CD4-positive, CD25-positive, alpha-beta regulatory T cell (primary cell): ENCODE measurements at regions not wholly inside any gene's neighbourhood (a gene's known extent, or its start where the extent isn't known, plus 50 kb on each side); places are given as distances from the start of the nearest gene placed in this dataset.
A peak's percentile ranks its signal among the peaks of the same experiment; 100 is the strongest.

Experiments
- ATAC-seq, 2 donors: fragments of 150-1000 bp; cut with Tn5 transposase; one replicate each; pipeline ENCODE4 v1.10.0; 2021; ENCODE audit warnings: low read depth in 2 of 2, moderate number of reproducible peaks in 2 of 2, moderate library complexity in 1 of 2
- DNase-seq, 3 donors: peaks; one replicate each; pipeline versions ENCODE4 v3.0.0 to v3.0.0-alpha.2; 2012 to 2022; ENCODE audit warnings: mixed read lengths in 1 of 3
- H3K27ac ChIP-seq: one replicate; pipeline ENCODE4 v1.7.0; 2013; ENCODE audit warnings: mild to moderate bottlenecking, low read length; ENCODE audit not compliant: insufficient read depth, poor library complexity, severe bottlenecking
- H3K27me3 ChIP-seq: one replicate; pipeline ENCODE4 v1.7.0; 2013; ENCODE audit warnings: low read length; ENCODE audit not compliant: control insufficient read depth, insufficient read depth
- H3K36me3 ChIP-seq: one replicate; pipeline ENCODE4 v1.7.0; 2013; ENCODE audit warnings: mild to moderate bottlenecking, low read length, moderate library complexity; ENCODE audit not compliant: control insufficient read depth, insufficient read depth
- H3K4me1 ChIP-seq: 2 replicates; pipeline ENCODE4 v1.7.0; 2013; ENCODE audit warnings: mild to moderate bottlenecking, low read length; ENCODE audit not compliant: insufficient read depth, control insufficient read depth, poor library complexity, severe bottlenecking
- H3K4me3 ChIP-seq: one replicate; pipeline ENCODE4 v1.7.0; 2013; ENCODE audit warnings: low read depth, mild to moderate bottlenecking, low read length, moderate library complexity
- H3K9me3 ChIP-seq, 2 experiments: 1 replicate in 1 of 2; 2 replicates in 1 of 2; pipeline ENCODE4 v1.7.0; 2013; ENCODE audit warnings: low read length in 2 of 2, mild to moderate bottlenecking in 1 of 2, moderate library complexity in 1 of 2; ENCODE audit not compliant: control insufficient read depth in 2 of 2
- H3K27ac Mint-ChIP-seq, 3 donors: one replicate each; pipeline ENCODE4 v1.8.0; 2020 to 2022; ENCODE audit warnings: mild to moderate bottlenecking in 3 of 3, mixed read lengths in 3 of 3, moderate library complexity in 2 of 3
- H3K27me3 Mint-ChIP-seq: one replicate; pipeline ENCODE4 v1.8.0; 2022; ENCODE audit warnings: mild to moderate bottlenecking, mixed read lengths
- H3K36me3 Mint-ChIP-seq: one replicate; pipeline ENCODE4 v1.8.0; 2020; ENCODE audit warnings: mixed read lengths
- H3K4me1 Mint-ChIP-seq, 4 donors: one replicate each; pipeline ENCODE4 v1.8.0; 2020 to 2022; ENCODE audit warnings: mixed read lengths in 4 of 4, mild to moderate bottlenecking in 1 of 4
- H3K4me3 Mint-ChIP-seq, 4 donors: one replicate each; pipeline ENCODE4 v1.8.0; 2020 to 2022; ENCODE audit warnings: mild to moderate bottlenecking in 4 of 4, mixed read lengths in 4 of 4, moderate library complexity in 3 of 4
- H3K9me3 Mint-ChIP-seq, 7 donors: one replicate each; pipeline ENCODE4 v1.8.0; 2020 to 2022; ENCODE audit warnings: mixed read lengths in 7 of 7, mild to moderate bottlenecking in 3 of 7, moderate library complexity in 2 of 7

GRCh38 chr6:22424196-22424595 lies 127.4 kb upstream of the PRL start:
- Histone ChIP-seq H3K4me3 (no peak overlapping the region), H3K36me3 (no peaks in the 10 kb centered on the region), H3K27ac (no peak overlapping the region), H3K9me3 (peaks cover 2 to 6% of the 10 kb centered on the region in 2 experiments), H3K27me3 (no peaks in the 10 kb centered on the region), H3K4me1 (no peaks in the 10 kb centered on the region)
- Mint-ChIP-seq H3K4me1 (no peaks in the 10 kb centered on the region), H3K4me3 (no peak overlapping the region), H3K27ac (peak overlapping the region in 1 of 3 donors; percentile 30), H3K9me3 (peaks cover 0 to 11% (median 7%) of the 10 kb centered on the region in 7 donors), H3K36me3 (no peaks in the 10 kb centered on the region), H3K27me3 (no peaks in the 10 kb centered on the region)
- ATAC-seq (no peak), DNase-seq (no peak)

DNA sequence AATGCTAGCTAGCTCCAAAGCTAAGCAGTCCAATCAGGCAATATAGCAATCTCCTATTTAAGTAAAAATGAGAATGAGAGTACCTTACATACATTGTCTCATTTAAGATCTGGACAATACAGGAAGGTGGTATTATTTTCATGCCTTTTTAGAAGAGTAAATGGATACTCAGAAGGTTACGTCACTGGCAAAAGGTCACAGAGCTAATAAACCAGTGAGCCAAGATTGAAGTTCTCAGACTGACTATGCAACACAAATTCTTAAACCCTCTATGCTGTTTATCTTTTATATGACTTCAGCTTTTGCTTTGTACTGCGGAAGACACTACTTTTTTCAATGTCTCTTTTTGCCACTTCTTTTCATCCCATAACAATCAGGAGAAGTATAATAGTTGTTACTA lies 135.2 kb upstream of the PRL start:
- no peaks in the 10 kb centered on the region for H3K9me3 ChIP-seq
- H3K27me3 ChIP-seq, result no peaks in the 10 kb centered on the region
- no peaks in the 10 kb centered on the region for H3K36me3 ChIP-seq
- H3K27ac ChIP-seq, result no peak overlapping the region
- no peak overlapping the region for H3K4me3 ChIP-seq
- ATAC-seq (no peak), DNase-seq (no peak)
- no peaks in the 10 kb centered on the region for H3K4me1 ChIP-seq
- Mint-ChIP-seq H3K27ac (no peak overlapping the region), H3K36me3 (no peaks in the 10 kb centered on the region), H3K27me3 (peaks cover 4% of the 10 kb centered on the region), H3K9me3 (peaks cover 0 to 9% (median 6%) of the 10 kb centered on the region in 7 donors), H3K4me1 (no peaks in the 10 kb centered on the region), H3K4me3 (no peak overlapping the region)

DNA sequence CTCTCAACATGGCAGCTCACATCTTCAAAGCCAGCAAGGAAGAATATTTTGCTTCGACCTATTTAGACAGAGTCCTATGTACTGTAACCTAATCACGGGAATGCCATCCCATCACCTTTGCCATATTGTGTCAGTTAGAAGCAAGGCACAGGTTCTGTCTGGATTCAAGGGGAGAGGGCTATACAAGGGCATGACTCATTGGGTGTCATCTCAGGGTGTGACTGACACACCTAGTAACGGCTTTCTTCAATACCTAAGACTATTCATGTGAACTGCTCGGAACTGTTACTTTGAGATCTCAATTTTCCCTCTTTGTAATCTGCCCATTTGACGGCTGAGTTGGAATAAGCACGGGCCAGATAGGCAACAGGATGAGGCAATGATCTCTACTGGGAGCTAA lies 135.6 kb upstream of the HDGFL1 start:
- Mint-ChIP-seq H3K9me3 (peaks cover 0 to 9% (median 3%) of the 10 kb centered on the region in 7 donors), H3K27me3 (peaks cover 4% of the 10 kb centered on the region), H3K4me1 (no peaks in the 10 kb centered on the region), H3K36me3 (no peaks in the 10 kb centered on the region), H3K4me3 (no peak overlapping the region), H3K27ac (no peak overlapping the region)
- DNase-seq (no peak), ATAC-seq (no peak)
- Histone ChIP-seq H3K27ac (no peak overlapping the region), H3K27me3 (no peaks in the 10 kb centered on the region), H3K36me3 (no peaks in the 10 kb centered on the region), H3K9me3 (no peaks in the 10 kb centered on the region), H3K4me3 (no peak overlapping the region), H3K4me1 (no peaks in the 10 kb centered on the region)

DNA sequence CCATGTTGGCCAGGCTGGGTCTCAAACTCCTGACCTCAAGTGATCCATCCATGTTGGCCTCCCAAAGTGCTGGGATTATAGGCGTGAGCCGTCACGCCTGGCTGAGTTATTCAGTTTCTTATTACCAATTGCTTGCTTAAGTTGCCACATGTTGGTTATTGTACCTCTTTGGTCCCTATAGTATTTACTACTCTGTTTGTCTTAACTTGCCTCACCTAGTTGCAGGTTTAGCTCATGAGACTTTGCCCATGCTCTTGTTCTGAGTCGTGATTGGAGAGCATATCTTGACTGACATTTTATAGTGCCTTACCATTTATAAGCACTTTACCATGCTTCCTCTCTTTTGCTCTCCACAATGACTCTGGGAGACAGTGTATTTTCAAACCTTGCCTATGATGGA lies 134.2 kb upstream of the HDGFL1 start:
- no peak for DNase-seq
- Mint-ChIP-seq H3K4me3 (no peak overlapping the region), H3K4me1 (no peaks in the 10 kb centered on the region), H3K27me3 (peaks cover 3% of the 10 kb centered on the region), H3K36me3 (no peaks in the 10 kb centered on the region), H3K27ac (no peak overlapping the region), H3K9me3 (peaks cover 0 to 9% (median 3%) of the 10 kb centered on the region in 7 donors)
- no peaks in the 10 kb centered on the region for H3K4me1 ChIP-seq
- no peaks in the 10 kb centered on the region for H3K27me3 ChIP-seq
- no peak for ATAC-seq
- no peaks in the 10 kb centered on the region for H3K9me3 ChIP-seq
- H3K36me3 ChIP-seq, result no peaks in the 10 kb centered on the region
- no peak overlapping the region for H3K27ac ChIP-seq
- no peak overlapping the region for H3K4me3 ChIP-seq

DNA sequence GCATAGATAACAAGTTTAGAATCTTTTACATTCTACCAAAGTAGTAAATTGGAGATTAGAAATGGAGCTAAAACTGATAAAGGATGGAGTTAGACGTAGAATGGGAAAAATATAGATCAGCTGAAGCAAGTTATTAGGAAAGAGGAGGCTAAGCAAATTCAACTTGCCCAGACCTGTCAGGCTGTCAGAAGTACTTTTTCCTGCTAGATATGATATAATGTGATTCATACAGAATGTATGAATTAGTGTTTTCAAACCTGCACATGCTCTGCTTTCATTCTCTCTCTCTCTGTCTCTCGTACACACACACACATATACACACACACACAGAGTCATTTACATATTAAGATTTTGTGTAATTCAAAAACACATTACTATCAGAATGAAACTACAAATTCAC lies 133.2 kb upstream of the HDGFL1 start:
- Histone ChIP-seq H3K36me3 (no peaks in the 10 kb centered on the region), H3K4me1 (no peaks in the 10 kb centered on the region), H3K9me3 (no peaks in the 10 kb centered on the region), H3K4me3 (no peak overlapping the region), H3K27me3 (no peaks in the 10 kb centered on the region), H3K27ac (no peak overlapping the region)
- no peaks in the 10 kb centered on the region for H3K27me3 Mint-ChIP-seq
- no peak for DNase-seq
- H3K4me1 Mint-ChIP-seq, result no peaks in the 10 kb centered on the region
- H3K27ac Mint-ChIP-seq, result no peak overlapping the region
- ATAC-seq, result no peak
- H3K9me3 Mint-ChIP-seq, result peaks cover 0 to 13% (median 3%) of the 10 kb centered on the region in 7 donors
- no peak overlapping the region for H3K4me3 Mint-ChIP-seq
- H3K36me3 Mint-ChIP-seq, result no peaks in the 10 kb centered on the region

DNA sequence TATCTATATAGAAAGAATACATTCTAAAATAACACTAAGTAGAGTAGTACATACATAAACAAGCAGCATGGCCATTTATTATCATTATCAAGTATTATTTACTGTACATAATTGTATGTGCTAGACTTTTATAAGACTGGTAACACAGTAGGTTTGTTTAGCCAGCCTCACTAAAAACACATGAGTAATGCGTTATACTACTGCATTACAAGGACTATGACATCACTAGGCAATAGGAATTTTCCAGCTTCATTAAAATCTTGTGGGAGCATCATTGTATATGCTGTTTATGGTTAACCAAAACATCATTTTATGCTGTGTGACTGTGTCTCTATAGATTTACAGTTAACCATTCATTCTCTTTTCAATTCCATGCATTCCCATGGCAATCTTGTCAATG lies 131.7 kb upstream of the HDGFL1 start:
- H3K27me3 Mint-ChIP-seq, result no peaks in the 10 kb centered on the region
- no peaks in the 10 kb centered on the region for H3K36me3 Mint-ChIP-seq
- H3K4me3 Mint-ChIP-seq, result no peak overlapping the region
- Histone ChIP-seq H3K27ac (no peak overlapping the region), H3K4me1 (no peaks in the 10 kb centered on the region), H3K27me3 (no peaks in the 10 kb centered on the region), H3K4me3 (no peak overlapping the region), H3K9me3 (no peaks in the 10 kb centered on the region), H3K36me3 (no peaks in the 10 kb centered on the region)
- H3K9me3 Mint-ChIP-seq, result peaks cover 0 to 13% (median 3%) of the 10 kb centered on the region in 7 donors
- DNase-seq (no peak), ATAC-seq (no peak)
- no peaks in the 10 kb centered on the region for H3K4me1 Mint-ChIP-seq
- no peak overlapping the region for H3K27ac Mint-ChIP-seq

DNA sequence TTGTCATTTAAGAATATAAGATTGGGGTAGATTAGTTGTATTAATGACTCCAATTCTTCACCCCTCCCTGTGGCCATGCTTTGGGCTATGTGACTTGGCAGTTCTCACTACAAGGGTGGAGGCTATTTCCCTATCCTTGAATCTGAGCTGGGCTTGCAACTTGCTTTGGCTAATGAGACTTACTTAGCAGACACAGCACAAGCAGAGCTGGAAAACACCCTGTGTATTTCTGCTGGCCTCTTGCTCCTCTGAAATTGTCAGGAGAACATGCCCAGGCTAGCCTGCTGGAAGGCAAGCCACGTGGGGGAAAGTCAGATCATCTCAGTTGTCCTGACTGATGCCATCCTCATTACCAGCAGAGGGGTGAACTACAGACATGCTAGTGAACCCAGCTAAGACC lies 126.5 kb upstream of the HDGFL1 start:
- no peak overlapping the region for H3K27ac ChIP-seq
- DNase-seq, result no peak
- H3K4me1 Mint-ChIP-seq, result no peaks in the 10 kb centered on the region
- peaks cover 0 to 10% (median 2%) of the 10 kb centered on the region in 7 donors for H3K9me3 Mint-ChIP-seq
- no peak overlapping the region for H3K4me3 Mint-ChIP-seq
- H3K27me3 Mint-ChIP-seq, result no peaks in the 10 kb centered on the region
- no peak for ATAC-seq
- H3K4me3 ChIP-seq, result no peak overlapping the region
- H3K27ac Mint-ChIP-seq, result no peak overlapping the region
- no peaks in the 10 kb centered on the region for H3K27me3 ChIP-seq
- H3K36me3 Mint-ChIP-seq, result no peaks in the 10 kb centered on the region
- H3K9me3 ChIP-seq, result no peaks in the 10 kb centered on the region
- no peaks in the 10 kb centered on the region for H3K36me3 ChIP-seq
- no peaks in the 10 kb centered on the region for H3K4me1 ChIP-seq

- no peak overlapping the region for H3K27ac ChIP-seq
- Mint-ChIP-seq H3K9me3 (peaks cover 0 to 10% (median 2%) of the 10 kb centered on the region in 7 donors), H3K27ac (no peak overlapping the region), H3K4me1 (no peaks in the 10 kb centered on the region), H3K36me3 (no peaks in the 10 kb centered on the region), H3K27me3 (no peaks in the 10 kb centered on the region), H3K4me3 (no peak overlapping the region)
- H3K4me1 ChIP-seq, result no peaks in the 10 kb centered on the region
- DNase-seq, result no peak
- no peaks in the 10 kb centered on the region for H3K9me3 ChIP-seq
- no peak overlapping the region for H3K4me3 ChIP-seq
- H3K36me3 ChIP-seq, result no peaks in the 10 kb centered on the region
- no peak for ATAC-seq
- H3K27me3 ChIP-seq, result no peaks in the 10 kb centered on the region
These were observed 125.0 kb upstream of the HDGFL1 start for GRCh38 chr6:22444330-22444729.
